Testis (tissue), 2 donors: ENCODE measurements at regions not wholly inside any gene's neighbourhood (a gene's known extent, or its start where the extent isn't known, plus 50 kb on each side); places are given as distances from the start of the nearest gene placed in this dataset.

Experiments
- DNase-seq: peaks from one replicate; pipeline ENCODE4 v3.0.0-alpha.2; 2019
- H3K27ac ChIP-seq, 2 donors: fragments of 200-600 bp; sonication (generic); one replicate each; pipeline ENCODE4 v1.5.1; 2019
- H3K27me3 ChIP-seq: fragments of 200-600 bp; sonication (generic); one replicate; pipeline ENCODE4 v1.5.1; 2019
- H3K36me3 ChIP-seq: fragments of 200-600 bp; sonication (generic); one replicate; pipeline ENCODE4 v1.5.1; 2017; ENCODE audit warnings: low read depth; ENCODE audit errors: missing control alignments
- H3K4me1 ChIP-seq: fragments of 200-600 bp; sonication (generic); one replicate; pipeline ENCODE4 v1.5.1; 2019
- H3K4me3 ChIP-seq, 2 donors: fragments of 200-600 bp; sonication (generic); one replicate each; pipeline ENCODE4 v1.5.1; 2017 to 2019
- H3K9me3 ChIP-seq: fragments of 200-600 bp; sonication (generic); one replicate; pipeline ENCODE4 v1.5.1; 2017
- POLR2A ChIP-seq: fragments of 450-650 bp; IDR thresholded peaks from one replicate; pipeline ENCODE4 v1.6.1; 2017; ENCODE audit warnings: antibody characterized with exemption, mild to moderate bottlenecking, moderate library complexity
- WGBS, 2 donors: methylation state at CpG; one replicate each; pipeline ENCODE4 v1.1.5; 2018; 5-methylcytosine and 5-hydroxymethylcytosine counted together
- intact Hi-C: fragments of 100-400 bp; cut with DNase I; formaldehyde crosslinking; loops from one replicate; pipeline ENCODE4 v1.15.1; 2023; ENCODE audit warnings: low total_unique reads
- TF ChIP-seq, protein P1 (sequence below), 3 experiments: fragments of 450-650 bp in 2 of 3; fragments of 200-600 bp in 1 of 3; sonication (generic) in 1 of 3; IDR thresholded peaks; one replicate each; pipeline ENCODE4 v1.5.1; 2016 to 2019; ENCODE audit warnings: antibody characterized with exemption in 3 of 3, mild to moderate bottlenecking in 2 of 3, moderate library complexity in 1 of 3

GRCh38 chr6:91149956-91150705, 563.3 kb upstream of the MAP3K7 start:
- H3K9me3 ChIP-seq = no peaks in the 10 kb centered on the region
- no peak for DNase-seq

DNA sequence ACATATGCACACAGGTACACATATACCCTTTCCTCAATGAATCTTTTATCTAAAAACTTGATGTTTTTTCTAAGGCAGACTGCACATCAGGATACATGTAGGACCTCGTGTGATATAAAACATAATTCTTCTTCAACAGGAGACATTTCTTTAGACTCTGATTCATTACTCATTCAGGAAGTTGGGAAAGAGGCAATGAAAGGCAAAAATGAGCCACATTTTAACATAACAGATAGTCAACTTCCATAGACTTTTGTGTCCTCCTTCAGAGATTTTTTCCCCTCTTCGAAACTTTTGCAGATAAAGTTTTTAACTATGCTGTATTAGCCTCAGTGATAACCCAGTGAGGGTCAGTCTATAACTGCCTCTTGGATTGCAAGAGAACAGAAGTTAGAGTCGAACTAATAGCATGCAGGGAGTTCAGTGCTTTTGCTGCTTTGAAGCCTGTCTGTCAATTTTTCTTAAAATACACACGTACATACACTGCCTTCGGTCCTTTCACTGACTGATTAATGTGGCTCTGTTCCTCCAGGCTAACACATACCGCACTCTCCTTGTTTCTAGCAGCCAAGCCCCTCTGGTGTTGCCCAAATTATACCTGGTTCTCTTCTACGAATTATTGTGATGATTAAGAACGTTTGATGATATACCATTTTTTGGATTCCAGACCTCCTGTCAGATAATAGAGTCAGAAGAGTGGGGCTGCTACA, 562.5 kb upstream of the MAP3K7 start:
- Histone ChIP-seq H3K27ac (no peak overlapping the region), H3K36me3 (no peaks in the 10 kb centered on the region), H3K27me3 (no peaks in the 10 kb centered on the region), H3K4me3 (no peak overlapping the region), H3K9me3 (no peaks in the 10 kb centered on the region), H3K4me1 (no peaks in the 10 kb centered on the region)
- no peak for DNase-seq
- intact Hi-C loops = loop anchor here (5.0 kb wide), 1 partner anchor 148 kb away; no protein-coding TSS in a partner anchor
- no peak for TF ChIP-seq POLR2A
- TF ChIP-seq, protein P1, sequence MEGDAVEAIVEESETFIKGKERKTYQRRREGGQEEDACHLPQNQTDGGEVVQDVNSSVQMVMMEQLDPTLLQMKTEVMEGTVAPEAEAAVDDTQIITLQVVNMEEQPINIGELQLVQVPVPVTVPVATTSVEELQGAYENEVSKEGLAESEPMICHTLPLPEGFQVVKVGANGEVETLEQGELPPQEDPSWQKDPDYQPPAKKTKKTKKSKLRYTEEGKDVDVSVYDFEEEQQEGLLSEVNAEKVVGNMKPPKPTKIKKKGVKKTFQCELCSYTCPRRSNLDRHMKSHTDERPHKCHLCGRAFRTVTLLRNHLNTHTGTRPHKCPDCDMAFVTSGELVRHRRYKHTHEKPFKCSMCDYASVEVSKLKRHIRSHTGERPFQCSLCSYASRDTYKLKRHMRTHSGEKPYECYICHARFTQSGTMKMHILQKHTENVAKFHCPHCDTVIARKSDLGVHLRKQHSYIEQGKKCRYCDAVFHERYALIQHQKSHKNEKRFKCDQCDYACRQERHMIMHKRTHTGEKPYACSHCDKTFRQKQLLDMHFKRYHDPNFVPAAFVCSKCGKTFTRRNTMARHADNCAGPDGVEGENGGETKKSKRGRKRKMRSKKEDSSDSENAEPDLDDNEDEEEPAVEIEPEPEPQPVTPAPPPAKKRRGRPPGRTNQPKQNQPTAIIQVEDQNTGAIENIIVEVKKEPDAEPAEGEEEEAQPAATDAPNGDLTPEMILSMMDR (IDR thresholded peaks at IDR 0.05) = no peak
- 68 to 78% methylated on average over 8 of the region's 8 CpGs for WGBS, 2 donors

More at GRCh38 chr6:91149956-91150705, 563.3 kb upstream of the MAP3K7 start:
- intact Hi-C loops = loop anchor here (5.0 kb wide), 1 partner anchor 147 kb away; no protein-coding TSS in a partner anchor
- Histone ChIP-seq H3K4me1 (no peaks in the 10 kb centered on the region), H3K36me3 (no peaks in the 10 kb centered on the region), H3K27me3 (no peaks in the 10 kb centered on the region), H3K4me3 (no peak overlapping the region), H3K27ac (no peak overlapping the region)
- WGBS, 2 donors = 42 to 55% methylated on average over 2 of the region's 2 CpGs
- TF ChIP-seq, protein P1 (IDR thresholded peaks at IDR 0.05) = no peak
- no peak for TF ChIP-seq POLR2A

GRCh38 chr6:91144126-91144525, 557.3 kb upstream of the MAP3K7 start:
- intact Hi-C loops = no loop called here
- TF ChIP-seq POLR2A = no peak
- TF ChIP-seq, protein P1 (IDR thresholded peaks at IDR 0.05) = no peak
- DNase-seq = no peak

GRCh38 chr6:91142154-91142553, 555.3 kb upstream of the MAP3K7 start:
- H3K4me3 ChIP-seq = no peak overlapping the region
- no peaks in the 10 kb centered on the region for H3K36me3 ChIP-seq
- H3K27ac ChIP-seq = no peak overlapping the region
- no peaks in the 10 kb centered on the region for H3K27me3 ChIP-seq
- intact Hi-C loops = no loop called here
- DNase-seq = no peak
- WGBS, 2 donors = 87 to 93% methylated on average over 3 of the region's 3 CpGs
- TF ChIP-seq, protein P1 (IDR thresholded peaks at IDR 0.05) = no peak
- no peak for TF ChIP-seq POLR2A
- no peaks in the 10 kb centered on the region for H3K4me1 ChIP-seq
- no peaks in the 10 kb centered on the region for H3K9me3 ChIP-seq

More at GRCh38 chr6:91144126-91144525, 557.3 kb upstream of the MAP3K7 start:
- H3K27me3 ChIP-seq = no peaks in the 10 kb centered on the region
- no peaks in the 10 kb centered on the region for H3K9me3 ChIP-seq
- 85 to 96% methylated on average over 3 of the region's 3 CpGs for WGBS, 2 donors
- no peaks in the 10 kb centered on the region for H3K4me1 ChIP-seq
- no peak overlapping the region for H3K4me3 ChIP-seq
- no peak overlapping the region for H3K27ac ChIP-seq
- H3K36me3 ChIP-seq = no peaks in the 10 kb centered on the region
